Islet of Langerhans (tissue), 1 donor: ENCODE measurements at regions not wholly inside any gene's neighbourhood (a gene's known extent, or its start where the extent isn't known, plus 50 kb on each side); places are given as distances from the start of the nearest gene placed in this dataset.

Experiments used
- FAIRE-seq: peaks from one replicate; lab custom pipeline; 2011; peaks lifted over from hg19 to GRCh38; lab: Jason Lieb, UNC

DNA sequence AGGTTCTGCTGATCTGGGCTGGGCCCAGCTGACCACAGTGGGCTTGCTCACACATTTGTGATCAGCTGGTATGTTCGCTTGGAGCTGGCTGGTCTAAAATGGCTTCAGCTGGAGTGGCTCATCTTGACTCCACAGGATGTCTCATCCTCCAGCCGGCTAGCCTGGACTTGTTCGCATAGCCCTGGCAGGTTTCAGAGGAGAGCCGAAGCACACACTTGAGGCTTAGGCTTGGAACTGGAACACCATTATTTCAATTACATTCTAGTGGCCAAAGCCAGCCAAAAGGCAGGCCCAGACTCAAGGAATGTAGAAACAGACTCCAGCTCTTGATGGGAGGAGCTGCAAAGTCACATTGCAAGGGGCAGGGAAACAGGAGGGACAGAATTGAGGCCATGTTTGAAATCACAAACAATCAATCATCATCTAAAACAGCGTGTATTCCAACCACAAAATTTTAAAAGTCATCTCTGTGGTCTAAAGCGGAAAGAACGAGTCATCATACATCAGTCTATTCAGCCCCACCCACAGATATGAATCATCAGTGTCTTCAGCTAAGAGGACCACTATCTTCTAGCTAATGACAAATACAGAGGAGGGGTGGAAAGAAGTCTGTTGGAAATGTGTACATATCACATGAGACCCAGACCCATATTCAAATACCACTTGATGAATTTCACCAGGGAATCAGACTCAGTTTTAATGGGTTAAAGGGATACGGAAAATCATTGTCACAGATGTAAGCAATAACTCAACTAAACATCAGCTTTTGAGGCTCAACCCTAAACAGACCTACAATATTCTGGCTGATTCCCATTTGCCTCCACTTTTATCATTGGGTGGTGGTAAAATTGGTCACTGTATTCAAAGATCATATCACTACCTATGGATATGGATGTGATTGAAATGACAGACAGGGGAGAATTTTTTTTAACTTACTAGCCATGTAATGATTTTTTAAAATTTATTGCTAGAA is 139.0 kb upstream of the MKLN1 start:
- no peak for FAIRE-seq

GRCh38 chr7:131189488-131189887 is 138.2 kb upstream of the MKLN1 start:
- FAIRE-seq, result no peak

- FAIRE-seq, result no peak
These were observed 137.5 kb upstream of the MKLN1 start for GRCh38 chr7:131190146-131190545.

DNA sequence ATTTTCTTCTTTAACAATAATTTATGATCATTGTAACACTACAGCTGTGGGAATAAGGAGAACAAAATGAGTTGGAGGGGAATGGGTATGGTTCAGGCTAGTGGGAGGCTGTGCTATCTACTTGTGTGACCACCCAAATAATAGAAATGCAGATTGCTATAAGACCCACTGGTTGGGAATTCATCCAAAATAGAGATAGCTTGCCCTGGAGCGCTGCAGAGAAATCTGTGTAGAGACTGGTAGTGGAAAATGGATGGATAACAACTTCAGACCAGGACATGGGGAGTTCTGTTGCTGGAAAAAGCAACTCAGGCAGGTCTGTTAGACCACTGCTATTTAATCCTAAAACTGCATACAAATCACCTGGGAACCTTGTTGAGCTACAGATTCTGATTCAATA is 137.1 kb upstream of the MKLN1 start:
- FAIRE-seq, result no peak

DNA sequence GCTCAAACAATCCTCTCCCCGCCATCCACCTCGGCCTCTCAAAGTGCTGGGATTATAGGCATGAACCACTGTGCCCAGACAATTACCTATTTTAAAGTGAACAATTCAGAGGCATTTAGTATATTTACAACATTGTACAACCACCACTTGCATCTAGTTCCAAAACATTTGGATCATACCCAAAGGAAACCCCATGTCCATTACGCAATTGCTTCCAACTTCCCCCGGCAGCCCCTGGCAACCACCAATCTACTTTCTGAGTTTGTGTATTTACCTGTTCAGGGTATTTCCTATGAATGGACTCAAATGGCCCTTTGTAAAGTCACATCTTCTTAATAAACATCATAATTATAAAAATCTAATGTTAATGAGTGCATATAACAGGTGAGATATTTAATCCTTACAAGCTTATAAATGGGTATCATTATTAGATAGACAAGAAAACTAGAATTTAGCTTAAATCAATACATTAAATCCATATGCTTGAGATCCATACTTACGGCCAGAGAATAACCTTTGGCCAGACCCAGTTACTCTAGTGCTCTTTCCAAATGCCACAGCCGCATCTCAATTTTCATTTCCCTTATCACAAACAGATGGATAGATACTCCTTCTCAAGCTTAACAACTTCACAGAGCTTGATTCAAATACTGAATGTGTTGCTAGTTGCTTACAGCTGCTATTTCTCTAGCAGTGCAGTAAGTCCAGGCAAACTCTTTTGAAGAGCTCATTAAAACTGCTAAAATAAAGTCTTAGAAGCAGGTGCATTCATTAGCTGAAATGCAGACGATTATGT is 133.4 kb upstream of the MKLN1 start:
- FAIRE-seq, result peak; percentile 13

DNA sequence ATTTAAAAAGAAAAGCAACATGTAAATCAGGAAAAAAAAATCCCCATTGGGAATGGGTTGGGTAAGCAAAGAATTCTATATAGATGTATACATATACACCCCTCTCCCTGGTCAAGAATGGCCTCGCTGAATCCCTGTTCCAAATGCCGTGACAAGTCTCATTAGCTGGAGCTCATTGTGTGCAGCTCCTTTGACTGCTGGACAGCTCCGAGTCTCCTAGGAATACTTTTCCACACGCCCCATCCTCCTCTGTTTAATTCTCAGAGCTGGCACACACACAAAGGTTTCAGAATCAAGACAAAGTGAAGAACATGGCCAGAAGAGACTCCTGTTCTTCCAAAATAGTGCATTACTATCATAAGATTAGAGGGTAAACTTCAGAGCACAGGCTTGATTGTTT is 130.9 kb upstream of the MKLN1 start:
- FAIRE-seq, result no peak

DNA sequence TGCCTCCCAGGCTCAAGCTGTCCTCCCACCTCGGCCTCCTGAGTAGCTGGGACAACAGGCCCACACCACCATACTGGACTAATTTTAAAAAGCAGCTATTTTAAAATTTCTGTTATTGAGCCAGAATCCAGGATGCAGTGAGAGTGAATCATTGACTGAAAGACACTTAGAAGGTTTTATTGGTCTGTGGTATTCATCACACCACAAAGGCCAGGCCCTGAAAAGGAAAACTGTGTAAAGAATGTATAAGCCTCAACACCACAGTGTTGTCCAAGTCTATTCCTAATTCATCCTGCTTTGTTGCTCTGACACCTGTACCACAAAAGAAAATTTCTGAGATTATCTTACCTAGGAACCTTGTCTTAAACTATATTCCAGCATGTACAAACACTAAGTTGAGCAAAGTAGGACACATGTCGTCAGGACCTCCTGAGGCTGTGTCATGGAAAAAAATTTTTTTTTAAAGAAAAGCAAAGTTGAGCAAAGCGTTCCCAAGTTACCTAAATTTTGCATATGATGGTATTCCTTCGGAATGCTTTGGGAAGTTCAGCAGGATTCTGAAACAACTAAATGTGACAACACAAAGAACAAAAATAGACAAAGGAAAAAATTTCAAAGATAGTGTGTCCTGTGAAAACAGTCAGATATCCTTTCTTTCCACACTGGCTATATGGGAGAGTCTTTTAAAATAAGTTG is 129.6 kb upstream of the MKLN1 start:
- FAIRE-seq, result no peak

- no peak for FAIRE-seq
These were observed 125.2 kb upstream of the MKLN1 start for GRCh38 chr7:131202451-131202850.

DNA sequence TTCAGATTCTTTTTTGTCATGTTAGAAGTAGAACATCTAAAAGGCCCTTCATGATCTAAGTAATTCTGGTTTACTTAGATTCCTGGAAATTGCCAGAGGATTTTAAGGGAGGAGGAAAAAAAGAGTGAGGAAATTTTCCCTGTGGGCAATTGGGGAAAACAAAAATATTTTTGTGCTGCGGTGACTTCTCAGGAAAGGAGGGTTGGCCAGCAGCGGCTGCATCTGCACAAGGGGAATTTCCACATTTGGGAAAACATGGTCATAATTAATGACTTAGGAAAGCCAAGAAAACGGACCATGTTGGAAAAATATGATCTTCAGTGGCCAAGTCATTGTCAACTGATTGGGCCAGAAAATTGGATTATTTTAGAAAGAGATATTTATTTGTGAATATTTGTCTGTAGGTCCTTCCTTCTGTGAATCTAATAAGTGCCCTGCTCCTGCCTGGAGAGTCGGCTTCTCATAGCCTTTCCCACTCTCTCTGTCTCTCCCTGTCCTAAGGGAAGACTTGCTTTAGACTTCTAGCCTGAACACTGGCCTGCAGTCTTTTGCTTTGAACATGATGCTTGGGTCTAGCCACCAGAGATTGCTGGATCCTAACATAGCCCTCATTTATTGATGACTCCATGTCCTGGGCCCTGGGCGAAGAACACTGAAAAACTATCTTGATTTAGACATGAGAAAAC is 124.2 kb upstream of the MKLN1 start:
- no peak for FAIRE-seq

- no peak for FAIRE-seq
These were observed 118.9 kb upstream of the MKLN1 start for GRCh38 chr7:131208777-131209176.

- FAIRE-seq, result no peak
These were observed 117.1 kb upstream of the MKLN1 start for GRCh38 chr7:131210618-131211017.

GRCh38 chr7:131211500-131211899 is 116.2 kb upstream of the MKLN1 start:
- no peak for FAIRE-seq

GRCh38 chr7:131212114-131212513 is 115.6 kb upstream of the MKLN1 start:
- no peak for FAIRE-seq

GRCh38 chr7:131218727-131219128 is 108.9 kb upstream of the MKLN1 start:
- FAIRE-seq, result no peak

- no peak for FAIRE-seq
These were observed 108.2 kb upstream of the MKLN1 start for GRCh38 chr7:131219312-131220041.

DNA sequence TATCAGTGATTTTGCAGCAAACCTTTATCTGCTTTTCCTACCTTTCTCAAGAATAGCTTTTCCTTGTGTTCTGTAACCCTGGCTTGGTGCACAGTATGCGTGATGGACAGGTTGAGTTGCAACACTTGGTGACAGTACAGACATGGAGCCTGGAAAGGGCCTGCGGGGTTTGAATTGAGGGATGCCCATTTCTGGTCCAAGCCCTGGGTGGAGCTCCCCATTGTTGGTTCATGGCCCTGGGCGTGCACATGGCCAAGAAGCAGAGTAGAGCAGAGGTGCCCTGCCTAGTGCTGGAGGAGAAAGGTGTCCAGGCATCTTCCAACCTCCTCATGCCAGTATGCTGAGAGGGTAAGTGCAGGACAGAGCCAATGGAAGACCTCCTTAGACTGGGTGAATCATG is 106.6 kb upstream of the MKLN1 start:
- FAIRE-seq, result no peak

GRCh38 chr7:131222171-131222570 is 105.5 kb upstream of the MKLN1 start:
- no peak for FAIRE-seq

DNA sequence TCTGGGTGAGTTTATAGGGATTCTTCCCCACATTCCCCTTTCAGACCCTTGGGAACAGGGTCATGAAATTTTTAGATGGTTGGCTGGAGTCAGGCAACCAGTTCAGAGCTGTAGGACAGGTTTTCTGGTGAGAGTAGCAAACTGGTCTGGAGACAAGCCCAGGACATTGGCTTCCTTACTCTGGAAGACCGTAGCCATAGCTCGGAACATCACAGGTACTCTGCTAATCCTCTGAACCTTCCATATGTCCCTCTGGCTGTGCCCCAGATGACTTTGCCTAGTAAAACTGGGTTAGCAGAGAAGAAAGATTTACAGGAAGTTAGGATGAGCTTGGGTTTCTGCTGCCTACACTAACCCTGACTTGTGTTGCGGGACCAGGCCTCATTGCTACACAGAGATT is 104.5 kb upstream of the MKLN1 start:
- no peak for FAIRE-seq

DNA sequence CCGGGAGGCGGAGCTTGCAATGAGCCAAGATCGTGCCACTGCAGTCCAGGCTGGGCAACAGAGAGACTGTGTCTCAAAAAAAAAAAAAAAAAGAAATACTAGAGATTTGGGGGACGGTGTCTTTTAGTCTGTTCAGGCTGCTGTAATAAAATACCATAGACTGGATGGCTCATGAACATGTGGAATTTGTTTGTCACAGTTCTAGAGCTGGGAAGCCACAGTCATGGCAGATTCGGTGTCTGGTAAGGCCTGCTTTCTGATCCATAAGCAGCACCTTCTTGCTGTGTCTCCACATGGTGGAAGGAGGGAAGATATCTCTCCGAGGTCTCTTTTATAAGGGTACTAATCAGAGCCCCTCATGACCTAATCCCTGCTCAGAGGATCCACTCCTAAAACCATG is 102.7 kb upstream of the MKLN1 start:
- no peak for FAIRE-seq

- peak; percentile 97 for FAIRE-seq
These were observed 101.8 kb upstream of the MKLN1 start for GRCh38 chr7:131225619-131226513.

DNA sequence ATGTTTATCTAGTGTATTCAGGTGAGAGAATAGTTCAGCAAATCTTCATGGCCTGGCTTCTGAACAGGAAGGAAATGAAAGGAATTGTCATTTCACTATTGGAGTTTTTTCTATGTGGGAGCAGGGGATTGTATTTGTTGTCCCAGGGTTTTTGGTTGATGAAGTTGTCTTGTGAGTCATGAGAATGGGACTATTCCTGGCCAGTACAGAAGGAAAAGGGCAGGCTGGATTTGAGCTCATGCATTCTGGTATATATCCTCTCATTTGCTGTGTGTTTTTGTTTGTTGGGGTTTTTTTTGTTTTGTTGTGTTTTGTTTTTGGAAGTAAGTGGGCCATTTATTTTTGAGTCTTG is 101.2 kb upstream of the MKLN1 start:
- no peak for FAIRE-seq
